NCI-H2227 (cell line): ENCODE measurements at regions not wholly inside any gene's neighbourhood (a gene's known extent, or its start where the extent isn't known, plus 50 kb on each side); places are given as distances from the start of the nearest gene placed in this dataset.

Source experiments
- DNase-seq: peaks from one replicate; lab custom pipeline; 2025; ENCODE audit not compliant: unreplicated experiment; lab: John Stamatoyannopoulos, UW

DNA sequence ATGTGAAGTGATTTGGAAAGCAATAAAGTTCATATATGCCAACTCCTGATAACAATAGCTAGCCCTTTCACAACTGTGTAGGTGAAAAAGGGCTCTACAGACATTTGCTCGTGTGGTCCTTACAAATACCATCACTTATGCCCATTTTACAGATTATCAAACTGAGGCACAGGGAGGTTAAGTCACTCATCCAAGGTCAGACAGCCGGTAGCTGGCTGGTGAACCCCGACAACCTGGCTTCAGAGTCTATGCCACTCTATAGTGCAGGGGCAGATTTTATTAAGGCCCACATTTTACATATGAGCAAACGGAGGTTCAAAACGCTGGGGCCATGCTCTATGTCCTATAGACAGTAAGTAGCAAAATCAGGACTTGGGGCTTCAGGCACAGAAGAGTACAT, 280.5 kb downstream of the RRAGC start:
- no peak for DNase-seq

DNA sequence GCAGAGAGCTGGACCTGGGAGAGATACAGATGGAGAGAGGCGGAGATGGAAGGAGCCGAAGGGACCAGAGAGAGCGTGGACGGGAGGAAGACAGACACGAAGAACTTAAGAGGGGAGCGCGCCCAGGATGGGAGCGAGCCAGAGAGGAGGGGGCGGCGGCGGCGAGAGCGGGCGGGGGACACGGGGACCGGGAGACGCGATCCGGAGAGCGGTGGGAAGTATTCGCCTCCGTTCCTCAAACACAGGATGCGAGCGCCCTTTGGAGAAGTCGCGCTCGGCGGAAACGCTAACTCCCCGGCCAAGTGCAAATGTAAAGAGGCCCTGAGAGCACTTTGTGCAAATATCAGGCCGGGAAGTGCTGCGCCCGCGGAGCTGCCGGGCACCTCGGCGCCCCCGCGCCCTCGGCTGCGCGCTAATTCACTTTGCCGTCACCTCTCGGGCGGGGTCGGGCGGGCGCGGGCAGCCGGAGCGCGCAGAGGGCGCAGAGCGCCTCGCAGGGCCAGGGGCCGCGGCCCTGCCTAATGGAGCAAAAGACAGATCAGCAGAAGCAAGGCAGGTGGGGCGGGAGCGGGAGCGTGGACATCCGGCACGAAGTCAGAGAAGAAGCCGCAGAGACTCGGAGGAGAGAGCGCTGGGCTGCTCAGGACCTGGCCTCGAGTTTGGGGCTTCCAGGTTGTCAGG, 281.2 kb downstream of the RRAGC start:
- peak; percentile 37 for DNase-seq

- no peak for DNase-seq
Measured at GRCh38 chr1:38577937-38578270, 281.7 kb downstream of the RRAGC start.

DNA sequence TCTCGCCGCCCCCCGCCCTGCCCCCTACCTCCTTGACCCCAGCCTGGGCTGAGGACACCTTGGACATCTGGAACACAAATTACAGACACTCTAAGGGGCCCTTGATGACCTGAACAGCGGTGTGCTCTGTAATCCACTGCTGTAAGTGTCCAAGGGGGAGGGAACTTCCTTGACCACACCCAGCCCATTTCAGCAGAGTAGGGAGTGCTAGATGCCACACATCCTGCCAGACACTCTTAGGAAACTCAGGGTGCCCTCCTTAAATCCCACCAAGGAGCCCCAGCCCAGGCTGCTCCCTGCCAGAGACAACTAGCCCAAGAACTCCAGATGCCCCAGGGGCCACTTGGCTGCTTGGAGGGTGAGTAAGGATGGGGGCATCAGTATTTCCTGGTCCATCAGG, 282.2 kb downstream of the RRAGC start:
- no peak for DNase-seq

- peak; percentile 33 for DNase-seq
Measured at GRCh38 chr1:38576241-38576640, 283.3 kb downstream of the RRAGC start.

GRCh38 chr1:38571726-38572125, 287.8 kb downstream of the RRAGC start:
- no peak for DNase-seq

DNA sequence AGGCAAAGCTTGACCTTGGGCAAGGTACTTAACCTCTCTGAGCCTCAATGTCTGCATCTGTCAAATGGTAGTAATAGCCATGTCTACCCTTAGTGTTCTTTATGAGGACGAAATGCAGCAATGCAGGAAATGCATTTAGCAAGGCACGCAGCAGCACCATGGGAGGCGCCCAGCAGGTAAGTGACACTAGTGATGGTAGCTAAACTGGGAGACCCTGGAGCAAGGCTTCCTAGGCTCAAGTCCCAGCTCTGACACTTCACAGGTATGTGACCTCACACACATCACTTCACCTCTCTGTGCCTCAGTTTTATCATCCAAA, 289.0 kb downstream of the RRAGC start:
- DNase-seq: no peak

GRCh38 chr1:38569932-38570656, 289.5 kb downstream of the RRAGC start:
- DNase-seq: peak; percentile 39

GRCh38 chr1:38568061-38568857, 291.3 kb downstream of the RRAGC start:
- DNase-seq: no peak

DNA sequence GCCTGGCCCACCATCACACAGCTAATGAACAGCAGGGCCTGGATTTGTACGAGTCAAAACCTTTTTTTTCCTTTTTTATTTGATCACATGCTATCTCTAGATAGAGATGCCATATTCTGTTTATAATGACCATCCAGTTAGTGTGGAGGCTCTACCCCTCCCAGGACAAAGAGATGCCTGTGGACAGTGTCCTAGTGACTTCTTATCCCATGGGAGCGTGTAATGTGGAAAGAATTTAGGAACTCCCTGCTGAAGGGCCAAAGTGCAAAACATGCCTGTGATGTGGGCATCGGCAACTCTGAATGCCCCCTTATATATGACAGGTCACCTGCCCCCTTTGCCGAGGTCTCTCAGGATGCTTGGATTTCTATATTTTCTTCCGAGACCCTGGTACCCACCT, 292.2 kb downstream of the RRAGC start:
- no peak for DNase-seq

DNA sequence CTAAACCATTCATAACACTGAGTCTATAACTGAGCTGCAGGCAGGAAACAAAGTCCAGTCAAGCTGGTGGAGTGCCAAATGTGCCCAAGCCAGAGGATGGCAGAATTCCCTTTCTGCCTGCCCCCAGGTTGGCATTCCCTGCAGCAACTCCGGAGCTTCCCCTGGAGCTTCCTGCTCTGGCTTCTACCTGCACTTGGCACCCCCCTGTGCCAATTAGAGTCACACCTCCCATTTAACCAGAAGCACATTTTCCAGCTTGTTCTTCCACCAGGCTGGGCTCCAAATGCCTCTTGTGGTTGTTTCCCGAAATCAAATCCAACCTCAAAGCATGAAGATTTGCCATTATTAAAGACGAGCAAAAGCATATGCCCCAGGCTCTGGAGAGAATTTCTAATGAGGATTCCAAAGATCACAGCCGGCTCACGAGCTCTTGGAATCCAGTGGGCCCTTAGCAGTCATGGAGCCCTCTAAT, 294.5 kb downstream of the RRAGC start:
- peak; percentile 37 for DNase-seq

- DNase-seq: no peak
Measured at GRCh38 chr1:38563942-38564735, 295.4 kb downstream of the RRAGC start.

DNA sequence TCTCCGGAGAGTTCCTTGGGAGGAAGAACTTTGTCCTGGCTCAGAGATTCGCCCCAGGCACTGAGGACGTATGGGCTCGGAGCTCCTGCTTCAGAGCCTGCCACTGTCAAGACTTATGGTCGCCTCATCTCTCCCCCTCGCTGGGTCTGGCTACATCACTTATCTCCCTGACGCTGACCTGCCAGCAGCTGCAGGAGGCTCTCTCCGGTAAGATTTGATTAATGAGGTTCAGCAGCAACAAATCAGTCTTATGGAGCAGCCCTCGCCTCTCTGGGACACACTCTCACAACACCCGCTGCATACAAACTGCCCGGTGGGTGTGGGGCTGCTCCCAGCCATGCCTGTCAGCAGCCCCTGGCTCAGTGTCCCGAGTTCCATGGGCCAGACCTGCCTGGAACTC, 297.8 kb downstream of the RRAGC start:
- peak; percentile 44 for DNase-seq

- no peak for DNase-seq
Measured at GRCh38 chr1:38561110-38561509, 298.5 kb downstream of the RRAGC start.

GRCh38 chr1:38560457-38560856, 299.1 kb downstream of the RRAGC start:
- DNase-seq: no peak

DNA sequence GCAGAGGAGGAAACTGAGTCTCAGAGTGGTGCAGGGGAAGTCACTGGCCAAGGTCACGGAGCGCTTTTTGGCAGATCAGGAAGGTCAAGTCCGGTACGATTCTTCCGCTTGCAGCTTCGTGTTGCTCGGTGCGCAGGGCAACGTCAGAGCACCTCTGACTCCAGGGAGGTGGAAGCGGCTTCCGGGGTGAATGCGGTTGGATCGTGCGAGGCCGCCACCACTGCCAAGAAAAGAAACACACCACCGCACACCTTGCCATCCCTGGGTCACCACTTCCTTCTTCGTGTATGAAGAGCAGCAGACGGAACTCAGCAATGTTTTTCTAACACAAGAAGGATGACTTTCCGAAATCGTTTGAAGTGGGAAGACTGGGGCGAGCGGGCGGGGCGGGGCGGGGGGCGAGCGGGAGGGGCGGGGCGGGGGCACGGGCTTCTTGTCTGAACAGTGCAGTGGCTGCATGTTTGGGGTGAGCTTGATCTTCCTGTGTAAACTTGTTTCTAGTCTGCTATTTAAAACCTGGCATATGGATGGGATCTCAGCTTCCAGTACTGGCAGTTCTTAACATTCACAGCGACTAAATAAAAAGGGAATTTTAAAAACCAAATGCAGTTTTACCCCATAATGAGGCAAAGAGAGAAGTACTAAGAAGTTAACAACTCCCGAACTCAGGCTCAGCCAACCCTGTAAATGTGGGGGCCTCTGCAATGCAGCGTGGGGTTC, 300.0 kb downstream of the RRAGC start:
- no peak for DNase-seq

GRCh38 chr1:38558500-38559445, 300.8 kb downstream of the RRAGC start:
- peak; percentile 37 for DNase-seq

DNA sequence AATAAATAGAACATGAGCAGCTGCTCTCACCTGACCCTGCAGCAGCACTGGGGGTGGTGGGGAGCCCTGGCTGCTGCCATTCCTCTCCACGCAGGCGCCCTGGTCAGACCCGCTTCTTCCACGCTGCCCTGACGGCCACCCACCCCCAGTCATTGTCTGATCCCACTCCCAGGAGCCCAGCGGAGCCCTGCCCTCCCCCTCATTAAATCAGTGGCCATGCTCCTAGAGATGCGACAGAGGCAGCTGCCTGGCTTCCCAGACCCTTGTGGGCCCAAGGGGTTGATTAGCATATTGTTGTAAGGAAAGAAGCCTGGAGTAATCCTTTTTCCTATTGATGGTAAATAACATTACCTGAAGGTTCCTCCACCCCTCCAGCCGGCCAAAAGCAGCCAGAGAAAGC, 301.5 kb downstream of the RRAGC start:
- DNase-seq: peak; percentile 51

DNA sequence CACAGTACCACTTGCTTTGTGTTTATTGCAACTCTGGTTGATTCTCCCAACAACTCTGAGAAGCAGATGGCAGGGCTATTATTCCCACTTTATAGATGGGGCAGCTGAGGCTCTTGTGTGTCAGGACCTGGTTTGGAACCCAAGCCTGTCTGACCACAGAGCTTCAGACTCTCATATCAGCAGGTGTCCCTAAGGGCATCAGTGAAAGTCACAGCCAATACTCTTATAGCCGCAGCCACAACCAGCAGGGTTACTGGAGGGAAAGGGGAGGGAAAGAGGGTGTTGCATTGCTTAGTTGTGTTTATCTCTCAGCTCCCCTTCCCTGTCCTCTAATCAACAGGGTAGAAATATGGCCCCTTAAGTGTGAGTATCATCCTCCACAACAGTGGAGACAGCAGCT, 304.0 kb downstream of the RRAGC start:
- DNase-seq: no peak

GRCh38 chr1:38555130-38555529, 304.4 kb downstream of the RRAGC start:
- no peak for DNase-seq
